Neural cell (in vitro differentiated cells): ENCODE measurements at regions not wholly inside any gene's neighbourhood (a gene's known extent, or its start where the extent isn't known, plus 50 kb on each side); places are given as distances from the start of the nearest gene placed in this dataset.

Experiments
- H2AFZ ChIP-seq: fragments of 200-600, 300-800 bp; sonication (generic), shearing (Covaris generic); 2 replicates; pipeline ENCODE4 v1.6.0; 2014; ENCODE audit warnings: low read depth, mild to moderate bottlenecking, antibody characterized with exemption, low read length, moderate library complexity
- H3F3A ChIP-seq: fragments of 200-600 bp; shearing (Covaris generic); 2 replicates; pipeline ENCODE4 v1.6.1; 2016; ENCODE audit warnings: mild to moderate bottlenecking, moderate library complexity, mixed read lengths, antibody characterized with exemption, low read length; ENCODE audit not compliant: insufficient read depth, poor library complexity, severe bottlenecking
- H3K27ac ChIP-seq: fragments of 200-600, 300-800 bp; sonication (generic), shearing (Covaris generic); 2 replicates; pipeline ENCODE4 v1.5.1; 2014; ENCODE audit warnings: mild to moderate bottlenecking, low read length, moderate library complexity
- H3K27me3 ChIP-seq: fragments of 300-800, 200-600 bp; sonication (generic), shearing (Covaris generic); 2 replicates; pipeline ENCODE4 v1.6.0; 2014; ENCODE audit warnings: mild to moderate bottlenecking, low read depth, low read length, moderate library complexity; ENCODE audit not compliant: insufficient read depth
- H3K36me3 ChIP-seq: fragments of 300-800, 200-600 bp; sonication (generic), shearing (Covaris generic); 2 replicates; pipeline ENCODE4 v1.5.1; 2014; ENCODE audit warnings: mild to moderate bottlenecking, antibody characterized with exemption, low read length, moderate library complexity; ENCODE audit not compliant: insufficient read depth
- H3K4me2 ChIP-seq: fragments of 300-800, 200-600 bp; sonication (generic), shearing (Covaris generic); 2 replicates; pipeline ENCODE4 v1.6.0; 2014; ENCODE audit warnings: mild to moderate bottlenecking, low read length
- H3K4me3 ChIP-seq: fragments of 300-800, 200-600 bp; sonication (generic), shearing (Covaris generic); 2 replicates; pipeline ENCODE4 v1.5.1; 2014; ENCODE audit warnings: mild to moderate bottlenecking, low read length, moderate library complexity
- H3K79me2 ChIP-seq: fragments of 200-600 bp; shearing (Covaris generic); replicated peaks from 2 replicates; pipeline ENCODE4 v1.6.0; 2014; ENCODE audit warnings: mild to moderate bottlenecking, low read length, moderate library complexity; ENCODE audit not compliant: insufficient read depth
- H3K9ac ChIP-seq: fragments of 300-800, 200-600 bp; sonication (generic), shearing (Covaris generic); 2 replicates; pipeline ENCODE4 v1.6.1; 2016; ENCODE audit warnings: mild to moderate bottlenecking, low read length, mixed read lengths
- H3K9me2 ChIP-seq: fragments of 200-600 bp; shearing (Covaris generic); 2 replicates; pipeline ENCODE4 v1.6.1; 2016; ENCODE audit warnings: mild to moderate bottlenecking, low read length, mixed read lengths; ENCODE audit not compliant: insufficient read depth
- H3K9me3 ChIP-seq: fragments of 200-600, 300-800 bp; sonication (generic), shearing (Covaris generic); 2 replicates; pipeline ENCODE4 v1.6.1; 2016; ENCODE audit warnings: mild to moderate bottlenecking, mixed run types, low read length, moderate library complexity, mixed read lengths
- H4K20me1 ChIP-seq: fragments of 200-600 bp; shearing (Covaris generic); 2 replicates; pipeline ENCODE4 v1.6.1; 2016; ENCODE audit warnings: mild to moderate bottlenecking, mixed run types; ENCODE audit not compliant: insufficient read depth
- CTCF ChIP-seq: fragments of 450-650 bp; IDR thresholded peaks from 2 replicates; pipeline ENCODE4 v1.5.1; 2014; ENCODE audit warnings: antibody characterized with exemption, mild to moderate bottlenecking, moderate library complexity; ENCODE audit not compliant: poor library complexity, severe bottlenecking
- EP300 ChIP-seq: fragments of 450-650 bp; conservative IDR thresholded peaks from 2 replicates; pipeline ENCODE4 v1.6.1; 2014; ENCODE audit warnings: antibody characterized with exemption, mild to moderate bottlenecking, moderate library complexity; ENCODE audit not compliant: poor library complexity, severe bottlenecking
- EZH2 ChIP-seq: fragments of 200-600, 300-800 bp; shearing (Covaris generic), sonication (generic); IDR thresholded peaks from 2 replicates; pipeline ENCODE4 v1.6.1; 2014; ENCODE audit warnings: antibody characterized with exemption, low read length, borderline replicate concordance, mild to moderate bottlenecking; ENCODE audit not compliant: insufficient read depth, poor library complexity, severe bottlenecking
- MXI1 ChIP-seq: fragments of 450-650 bp; conservative IDR thresholded peaks from 2 replicates; pipeline ENCODE4 v1.6.1; 2014; ENCODE audit warnings: antibody characterized with exemption, mild to moderate bottlenecking; ENCODE audit not compliant: poor library complexity, severe bottlenecking
- POLR2AphosphoS5 ChIP-seq: IDR thresholded peaks from 2 replicates; pipeline ENCODE4 v1.6.1; 2012
- RAD21 ChIP-seq: fragments of 450-650 bp; conservative IDR thresholded peaks from 2 replicates; pipeline ENCODE4 v1.6.1; 2014; ENCODE audit warnings: antibody characterized with exemption, mild to moderate bottlenecking, moderate library complexity
- REST ChIP-seq: IDR thresholded peaks from 2 replicates; pipeline ENCODE4 v1.6.1; 2012; ENCODE audit warnings: borderline replicate concordance
- SMC3 ChIP-seq: fragments of 450-650 bp; conservative IDR thresholded peaks from 2 replicates; pipeline ENCODE4 v1.6.1; 2014; ENCODE audit warnings: antibody characterized with exemption, mild to moderate bottlenecking, moderate library complexity; ENCODE audit not compliant: poor library complexity
- TAF1 ChIP-seq: IDR thresholded peaks from 2 replicates; pipeline ENCODE4 v1.6.1; 2012; ENCODE audit warnings: low read depth

DNA sequence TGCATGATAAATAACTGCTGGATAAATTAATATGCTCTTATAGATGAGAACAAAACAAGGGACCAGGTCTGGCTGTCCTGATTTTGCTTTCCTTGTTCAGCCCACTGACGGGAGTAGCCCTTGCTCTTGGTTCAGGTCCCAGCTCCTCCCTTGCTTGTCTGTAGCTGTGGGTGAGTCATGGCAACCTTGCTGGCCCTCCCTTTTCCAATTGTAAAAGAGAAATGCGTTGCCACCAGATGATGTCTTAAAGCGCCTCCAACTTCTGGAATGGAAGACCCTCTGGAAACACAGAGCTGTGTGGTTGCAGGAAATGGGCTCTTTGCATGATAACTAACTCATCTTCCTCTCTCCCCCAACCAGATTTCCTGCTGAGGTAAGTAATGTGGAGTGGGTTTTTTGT, 171.4 kb downstream of the AASDH start:
- Histone ChIP-seq H2AFZ (no peak overlapping the region), H3F3A (peaks cover 3% of the 10 kb centered on the region), H3K79me2 (no peaks in the 10 kb centered on the region), H3K9ac (no peak overlapping the region), H4K20me1 (no peaks in the 10 kb centered on the region), H3K27me3 (no peaks in the 10 kb centered on the region), H3K36me3 (no peaks in the 10 kb centered on the region), H3K4me3 (no peak overlapping the region), H3K9me3 (no peaks in the 10 kb centered on the region), H3K9me2 (no peaks in the 10 kb centered on the region), H3K27ac (no peak overlapping the region), H3K4me2 (no peak overlapping the region)
- TF ChIP-seq RAD21 (no peak), MXI1 (no peak), REST (no peak), EZH2 (no peak), POLR2AphosphoS5 (no peak), CTCF (no peak), SMC3 (no peak), TAF1 (no peak), EP300 (no peak)

DNA sequence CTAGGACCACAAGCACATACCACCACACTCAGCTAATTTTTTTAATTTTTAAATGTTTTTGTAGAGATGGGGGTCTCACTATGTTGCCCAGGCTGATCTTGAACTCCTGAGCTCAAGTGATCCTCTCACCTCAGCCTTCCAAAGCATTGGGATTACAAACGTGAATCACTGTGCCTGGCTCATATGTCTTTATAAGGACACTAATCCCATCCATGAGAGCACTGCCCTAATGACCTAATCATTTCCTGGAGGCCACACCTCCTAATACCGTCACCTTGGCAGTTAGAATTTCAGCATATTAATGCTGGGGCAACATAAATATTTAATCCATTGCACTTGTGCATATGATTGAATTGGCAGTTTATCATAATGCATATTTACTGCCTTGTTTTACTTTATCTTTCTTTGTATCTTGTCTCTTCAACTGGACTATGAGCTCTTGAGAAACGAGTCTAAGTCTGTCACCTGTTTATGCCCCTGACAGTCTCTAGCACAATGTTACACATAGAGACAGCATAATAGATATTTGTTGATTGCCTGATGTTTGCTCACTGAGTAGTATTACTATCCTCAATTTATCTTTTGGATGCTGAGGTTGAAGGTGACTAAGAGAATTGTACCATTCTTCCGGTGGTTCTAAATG, 172.0 kb downstream of the AASDH start:
- TF ChIP-seq REST (no peak), CTCF (no peak), RAD21 (no peak), EP300 (no peak), EZH2 (no peak), MXI1 (no peak), TAF1 (no peak), SMC3 (no peak), POLR2AphosphoS5 (no peak)
- peaks cover 3% of the 10 kb centered on the region for H3F3A ChIP-seq
- no peak overlapping the region for H3K27ac ChIP-seq
- no peak overlapping the region for H3K9ac ChIP-seq
- no peak overlapping the region for H3K4me3 ChIP-seq
- no peaks in the 10 kb centered on the region for H3K9me3 ChIP-seq
- H3K27me3 ChIP-seq = no peaks in the 10 kb centered on the region
- no peak overlapping the region for H3K4me2 ChIP-seq
- H3K9me2 ChIP-seq = no peaks in the 10 kb centered on the region
- H3K79me2 ChIP-seq = no peaks in the 10 kb centered on the region
- H4K20me1 ChIP-seq = no peaks in the 10 kb centered on the region
- no peaks in the 10 kb centered on the region for H3K36me3 ChIP-seq
- no peak overlapping the region for H2AFZ ChIP-seq
